ENCODE measurements at regions not wholly inside any gene's neighbourhood (a gene's known extent, or its start where the extent isn't known, plus 50 kb on each side); places are given as distances from the start of the nearest gene placed in this dataset.
A peak's percentile ranks its signal among the peaks of the same experiment; 100 is the strongest.

DNA sequence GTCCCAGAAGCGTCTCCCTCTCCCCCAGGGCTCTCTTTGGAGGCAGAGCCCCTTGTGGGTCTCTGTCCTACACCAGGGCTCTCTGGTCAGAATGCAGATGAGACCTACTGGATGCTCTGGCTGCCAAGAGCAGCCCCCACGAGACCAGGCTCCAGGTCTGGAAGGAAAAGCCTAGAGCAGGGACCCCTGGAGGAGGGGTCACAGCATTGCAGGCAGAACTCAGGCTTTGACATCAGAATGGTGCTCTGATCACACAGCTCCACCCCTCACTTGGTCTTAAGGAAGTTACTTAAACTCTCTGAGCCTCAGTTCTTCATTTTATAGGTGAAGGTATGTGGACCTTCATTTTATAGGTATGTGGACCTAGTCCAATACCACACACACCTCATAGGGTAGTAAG is 83.1 kb downstream of the ARL6IP4 start:
- peak; percentile 49 for DNase-seq (ENCODE audit: low spot score)
- H3K9me3 ChIP-seq (ENCODE audit: low read depth, low read length, poor library complexity, severe bottlenecking): no peaks in the 10 kb centered on the region
- BruUV-seq (replicated peaks): no TSS peak
- H3K27me3 ChIP-seq (replicated peaks; ENCODE audit: insufficient read depth, low read depth, low read length, poor library complexity): no peaks in the 10 kb centered on the region
- intact Hi-C loops (cut with micrococcal nuclease; ENCODE audit: unreplicated experiment): no loop called here
- no peaks in the 10 kb centered on the region for H3K36me3 ChIP-seq (ENCODE audit: insufficient read depth, low read length, poor library complexity, severe bottlenecking)
- ChIA-PET CTCF (no interaction called here), POLR2A (ENCODE audit: low non-redundant PET) (no interaction called here)
- no peak for TF ChIP-seq EZH2 (IDR thresholded peaks at IDR 0.05; ENCODE audit: borderline replicate concordance, low read depth, low read length, poor library complexity, severe bottlenecking)
- TF ChIP-seq, protein P1, sequence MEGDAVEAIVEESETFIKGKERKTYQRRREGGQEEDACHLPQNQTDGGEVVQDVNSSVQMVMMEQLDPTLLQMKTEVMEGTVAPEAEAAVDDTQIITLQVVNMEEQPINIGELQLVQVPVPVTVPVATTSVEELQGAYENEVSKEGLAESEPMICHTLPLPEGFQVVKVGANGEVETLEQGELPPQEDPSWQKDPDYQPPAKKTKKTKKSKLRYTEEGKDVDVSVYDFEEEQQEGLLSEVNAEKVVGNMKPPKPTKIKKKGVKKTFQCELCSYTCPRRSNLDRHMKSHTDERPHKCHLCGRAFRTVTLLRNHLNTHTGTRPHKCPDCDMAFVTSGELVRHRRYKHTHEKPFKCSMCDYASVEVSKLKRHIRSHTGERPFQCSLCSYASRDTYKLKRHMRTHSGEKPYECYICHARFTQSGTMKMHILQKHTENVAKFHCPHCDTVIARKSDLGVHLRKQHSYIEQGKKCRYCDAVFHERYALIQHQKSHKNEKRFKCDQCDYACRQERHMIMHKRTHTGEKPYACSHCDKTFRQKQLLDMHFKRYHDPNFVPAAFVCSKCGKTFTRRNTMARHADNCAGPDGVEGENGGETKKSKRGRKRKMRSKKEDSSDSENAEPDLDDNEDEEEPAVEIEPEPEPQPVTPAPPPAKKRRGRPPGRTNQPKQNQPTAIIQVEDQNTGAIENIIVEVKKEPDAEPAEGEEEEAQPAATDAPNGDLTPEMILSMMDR (conservative IDR thresholded peaks at IDR 0.05; ENCODE audit: low read depth, low read length): peak; percentile 49
- no peak overlapping the region for H3K27ac ChIP-seq (ENCODE audit: low read depth, low read length, poor library complexity, severe bottlenecking)
- H3K4me1 ChIP-seq (ENCODE audit: insufficient read depth, low read length, poor library complexity, severe bottlenecking): no peaks in the 10 kb centered on the region
- no peak overlapping the region for H3K4me3 ChIP-seq (ENCODE audit: low read depth, low read length, poor library complexity, severe bottlenecking)

DNA sequence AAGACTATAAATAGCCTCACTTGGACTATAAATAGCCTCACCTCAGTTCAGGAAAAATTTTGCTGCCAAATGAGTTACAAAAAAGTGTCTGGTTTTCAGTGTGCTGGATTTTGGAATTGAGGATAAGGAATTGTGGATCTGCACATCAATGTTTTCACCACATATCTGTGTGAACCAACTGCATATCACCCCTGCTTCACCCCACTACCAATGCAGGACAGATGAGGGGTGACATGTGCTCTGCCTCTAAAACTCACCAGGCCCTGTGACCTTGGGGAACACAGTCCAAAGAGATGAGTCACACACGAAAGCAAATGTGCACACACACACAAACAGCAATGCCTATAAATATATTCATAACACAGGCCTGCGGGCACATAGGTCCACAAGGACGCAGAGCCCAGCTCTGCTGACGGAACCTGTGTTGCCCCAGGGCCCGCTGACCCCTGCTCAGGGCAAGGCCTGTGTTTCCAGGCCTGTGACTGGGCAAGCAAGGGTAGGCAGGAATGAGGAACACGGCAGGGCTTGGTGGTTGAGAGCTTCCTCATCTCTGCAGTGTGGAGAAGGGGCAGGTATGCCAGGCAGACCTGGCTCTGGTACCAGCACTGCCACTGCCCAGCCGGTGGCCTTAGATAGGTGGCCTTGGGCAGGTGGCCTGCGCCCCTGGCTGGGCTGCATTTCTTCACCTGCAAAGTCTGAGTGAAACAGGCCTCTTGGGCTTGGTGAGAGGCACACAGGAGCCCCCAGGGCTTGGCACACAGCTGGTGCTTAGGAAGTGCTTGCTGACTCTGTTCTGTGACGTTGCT is 82.4 kb downstream of the ARL6IP4 start:
- no peaks in the 10 kb centered on the region for H3K4me1 ChIP-seq (ENCODE audit: insufficient read depth, low read length, poor library complexity, severe bottlenecking)
- H3K36me3 ChIP-seq (ENCODE audit: insufficient read depth, low read length, poor library complexity, severe bottlenecking): no peaks in the 10 kb centered on the region
- no TSS peak for BruUV-seq (replicated peaks)
- ChIA-PET POLR2A (ENCODE audit: low non-redundant PET) (no interaction called here), CTCF (no interaction called here)
- H3K27ac ChIP-seq (ENCODE audit: low read depth, low read length, poor library complexity, severe bottlenecking): no peak overlapping the region
- DNase-seq (ENCODE audit: low spot score): no peak
- H3K27me3 ChIP-seq (replicated peaks; ENCODE audit: insufficient read depth, low read depth, low read length, poor library complexity): no peaks in the 10 kb centered on the region
- no peak for TF ChIP-seq EZH2 (IDR thresholded peaks at IDR 0.05; ENCODE audit: borderline replicate concordance, low read depth, low read length, poor library complexity, severe bottlenecking)
- no peak overlapping the region for H3K4me3 ChIP-seq (ENCODE audit: low read depth, low read length, poor library complexity, severe bottlenecking)
- no peaks in the 10 kb centered on the region for H3K9me3 ChIP-seq (ENCODE audit: low read depth, low read length, poor library complexity, severe bottlenecking)
- intact Hi-C loops (cut with micrococcal nuclease; ENCODE audit: unreplicated experiment): no loop called here

DNA sequence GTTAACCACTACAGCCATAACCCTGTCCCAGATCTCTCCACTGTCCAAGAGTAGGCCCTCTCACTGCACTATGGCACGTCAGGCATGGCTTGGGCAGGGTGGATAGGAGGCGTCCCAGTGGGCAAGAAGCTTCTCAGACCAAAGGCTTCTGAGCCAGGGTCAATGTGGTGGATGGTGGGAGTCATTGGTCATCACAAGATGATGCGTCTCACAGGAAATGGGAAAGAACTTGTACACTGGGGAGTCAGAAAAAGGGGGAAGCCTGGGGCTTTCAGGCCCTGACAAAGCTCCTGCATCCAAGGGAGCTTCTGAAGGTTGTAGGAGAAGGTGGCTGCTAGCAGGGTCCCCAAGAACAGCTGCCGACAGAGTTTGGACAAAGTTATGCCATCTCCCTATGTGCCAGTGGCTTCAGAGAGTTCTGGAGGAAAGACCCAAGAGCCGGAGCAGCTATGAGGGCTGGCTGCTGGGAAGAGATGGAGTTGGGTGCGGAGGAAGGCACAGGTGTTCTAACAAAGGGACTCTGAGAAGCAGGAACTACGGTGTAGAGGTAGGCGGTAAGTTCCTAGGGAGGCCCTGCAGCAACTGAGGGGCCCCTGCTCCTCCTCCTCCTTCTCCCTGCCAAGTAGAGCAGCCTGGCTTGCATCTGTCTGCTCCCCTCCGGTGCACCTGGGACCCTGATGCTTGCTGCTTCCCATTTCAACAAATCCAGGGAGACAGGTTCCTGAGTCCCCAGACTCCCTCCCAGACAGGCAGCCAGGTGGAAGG is 81.1 kb downstream of the ARL6IP4 start:
- H3K9me3 ChIP-seq (ENCODE audit: low read depth, low read length, poor library complexity, severe bottlenecking): no peaks in the 10 kb centered on the region
- no peak for DNase-seq (ENCODE audit: low spot score)
- no TSS peak for BruUV-seq (replicated peaks)
- no peaks in the 10 kb centered on the region for H3K27me3 ChIP-seq (replicated peaks; ENCODE audit: insufficient read depth, low read depth, low read length, poor library complexity)
- POLR2A ChIA-PET (ENCODE audit: low non-redundant PET): no interaction called here
- CTCF ChIA-PET: no interaction called here
- no peak for TF ChIP-seq EZH2 (IDR thresholded peaks at IDR 0.05; ENCODE audit: borderline replicate concordance, low read depth, low read length, poor library complexity, severe bottlenecking)
- TF ChIP-seq, protein P1 (conservative IDR thresholded peaks at IDR 0.05; ENCODE audit: low read depth, low read length): no peak
- no peak overlapping the region for H3K4me3 ChIP-seq (ENCODE audit: low read depth, low read length, poor library complexity, severe bottlenecking)
- H3K36me3 ChIP-seq (ENCODE audit: insufficient read depth, low read length, poor library complexity, severe bottlenecking): no peaks in the 10 kb centered on the region
- no peaks in the 10 kb centered on the region for H3K4me1 ChIP-seq (ENCODE audit: insufficient read depth, low read length, poor library complexity, severe bottlenecking)
- intact Hi-C loops (cut with micrococcal nuclease; ENCODE audit: unreplicated experiment): no loop called here
- H3K27ac ChIP-seq (ENCODE audit: low read depth, low read length, poor library complexity, severe bottlenecking): no peak overlapping the region
